Jurkat, Clone E6-1 (cell line): ENCODE measurements at regions not wholly inside any gene's neighbourhood (a gene's known extent, or its start where the extent isn't known, plus 50 kb on each side); places are given as distances from the start of the nearest gene placed in this dataset.
"Not testable (repeated sequence)": the region's sequence is repeated elsewhere in the genome, so short reads cannot be mapped to it uniquely, and the experiment has no call there.

Experiments used
- DNase-seq: peaks from one replicate; pipeline ENCODE4 v3.0.0-alpha.2; 2011; ENCODE audit warnings: low read depth, low spot score
- H3K4me3 ChIP-seq: 2 replicates; pipeline ENCODE4 v1.5.1; 2011; ENCODE audit warnings: mild to moderate bottlenecking, low read length, control low read depth, moderate library complexity

DNA sequence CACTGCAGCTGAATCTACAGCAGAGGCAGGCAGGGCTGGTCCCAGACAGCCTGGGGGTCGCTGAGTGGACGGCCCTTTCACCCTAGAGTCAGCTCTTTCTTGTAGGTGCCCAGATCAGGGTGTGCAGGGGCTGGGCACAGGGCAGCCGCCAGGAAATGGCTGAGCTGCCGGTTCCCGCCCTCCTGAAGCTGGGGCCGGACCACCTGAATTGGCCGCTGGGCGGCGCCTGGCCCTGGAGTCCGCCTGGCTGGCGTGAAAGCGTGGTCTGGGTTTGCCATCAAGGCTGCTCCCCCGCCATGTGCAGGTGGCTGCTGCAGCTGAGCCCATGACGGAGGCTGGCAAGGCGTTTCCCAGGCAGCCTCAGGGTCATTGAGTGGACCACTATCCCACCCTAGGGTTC, 85.7 kb downstream of the POTEM start:
- DNase-seq, H3K4me3 ChIP-seq: not testable (repeated sequence)

DNA sequence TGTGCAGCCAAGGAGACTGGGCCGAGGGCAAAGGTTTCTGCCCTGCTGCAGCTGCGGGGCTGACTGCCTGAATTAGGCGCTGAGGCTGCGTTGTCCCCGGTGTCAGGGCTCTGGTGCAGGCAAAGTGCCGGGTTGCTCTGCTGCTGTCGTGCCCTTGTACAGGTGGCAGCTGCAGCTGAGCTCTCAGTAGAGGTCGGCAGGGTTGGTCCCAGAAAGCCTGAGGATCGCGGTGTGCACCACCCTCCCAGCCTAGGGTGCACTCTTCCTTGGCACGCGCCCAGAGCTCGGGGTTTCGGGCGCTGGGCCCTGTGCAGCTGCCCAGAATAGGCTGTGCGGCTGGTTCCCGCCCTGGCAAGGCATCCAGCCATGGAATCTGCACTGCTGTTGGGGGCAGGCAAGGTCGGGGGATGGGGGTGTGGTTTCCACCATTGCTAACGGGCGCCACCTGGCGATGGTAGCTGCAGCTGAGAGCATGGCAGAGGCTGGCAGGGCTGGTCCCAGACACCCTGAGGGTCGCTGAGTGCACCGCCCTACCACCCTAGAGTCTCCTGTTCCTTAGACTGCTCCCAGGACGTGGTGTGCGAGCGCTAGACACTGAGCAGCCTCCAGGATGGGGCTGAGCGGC, 86.3 kb downstream of the POTEM start:
- H3K4me3 ChIP-seq, DNase-seq: not testable (repeated sequence)

DNA sequence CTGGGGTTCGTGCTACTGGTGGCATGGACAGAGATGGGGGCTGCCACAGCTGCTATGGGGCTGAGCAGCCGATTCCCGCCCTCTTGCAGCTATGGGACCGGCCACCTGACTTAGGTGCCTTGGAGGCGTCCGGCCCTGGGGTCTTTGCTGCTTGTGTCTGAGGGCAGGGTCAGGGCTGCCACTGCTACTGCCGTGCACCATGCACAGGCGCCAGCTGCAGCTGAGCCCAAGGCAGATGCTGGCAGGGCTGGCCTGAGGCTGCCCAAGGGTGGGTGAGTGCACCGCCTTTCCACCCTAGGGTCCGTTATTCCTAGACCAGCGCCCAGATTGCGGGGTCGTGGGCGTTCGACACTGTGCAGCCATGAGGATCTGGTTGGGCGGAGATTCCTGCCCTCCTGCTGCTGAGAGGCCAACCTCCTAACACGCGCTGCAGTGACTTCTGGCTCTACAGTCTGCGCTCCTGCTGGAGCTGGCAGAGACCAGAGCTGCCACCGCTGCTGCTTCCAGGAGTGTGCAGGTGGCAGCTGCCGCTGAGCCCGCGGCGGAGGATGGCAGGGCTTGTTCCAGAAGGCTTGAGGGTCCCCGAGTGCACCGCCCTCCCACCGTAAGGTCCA, 87.0 kb downstream of the POTEM start:
- not testable (repeated sequence) for H3K4me3 ChIP-seq, DNase-seq

DNA sequence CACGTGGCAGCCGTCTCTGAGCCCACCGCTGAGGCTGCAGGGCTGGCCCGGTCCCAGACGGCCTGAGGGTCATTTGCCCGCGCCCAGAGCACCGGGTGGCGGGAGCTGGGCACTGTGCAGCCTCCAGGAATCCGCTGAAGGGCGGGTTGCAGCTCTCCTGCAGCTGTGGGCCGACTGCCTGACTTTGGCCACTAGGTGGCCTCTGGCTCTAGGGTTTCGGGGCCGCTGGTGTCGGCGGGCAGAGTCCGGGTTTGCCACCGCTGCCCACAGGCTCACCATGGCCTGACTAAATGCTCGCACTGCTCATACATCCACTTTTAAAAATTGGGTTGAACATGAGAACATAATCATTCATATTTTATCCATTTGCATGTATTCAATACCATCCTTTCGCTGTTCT, 87.7 kb downstream of the POTEM start:
- not testable (repeated sequence) for DNase-seq, H3K4me3 ChIP-seq

DNA sequence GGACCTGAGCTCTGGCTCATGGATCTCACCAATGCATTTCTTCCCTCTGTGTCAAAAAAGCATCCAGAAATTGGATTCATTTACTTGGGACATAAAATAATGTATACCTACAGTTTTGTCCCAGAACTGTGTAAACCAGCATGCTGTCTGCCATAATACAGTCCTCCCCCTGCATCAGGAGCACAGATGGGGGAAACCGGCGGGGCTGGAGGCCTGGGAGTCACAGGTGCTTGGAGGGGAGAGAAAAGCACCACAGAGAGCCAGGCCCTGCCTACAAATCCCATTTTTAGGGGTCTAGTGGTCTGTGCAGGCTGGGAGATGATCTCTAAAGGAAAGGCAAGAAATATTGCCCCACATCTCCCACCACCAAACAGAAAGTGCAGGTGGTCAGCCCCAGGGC, 91.8 kb downstream of the POTEM start:
- not testable (repeated sequence) for DNase-seq, H3K4me3 ChIP-seq

DNA sequence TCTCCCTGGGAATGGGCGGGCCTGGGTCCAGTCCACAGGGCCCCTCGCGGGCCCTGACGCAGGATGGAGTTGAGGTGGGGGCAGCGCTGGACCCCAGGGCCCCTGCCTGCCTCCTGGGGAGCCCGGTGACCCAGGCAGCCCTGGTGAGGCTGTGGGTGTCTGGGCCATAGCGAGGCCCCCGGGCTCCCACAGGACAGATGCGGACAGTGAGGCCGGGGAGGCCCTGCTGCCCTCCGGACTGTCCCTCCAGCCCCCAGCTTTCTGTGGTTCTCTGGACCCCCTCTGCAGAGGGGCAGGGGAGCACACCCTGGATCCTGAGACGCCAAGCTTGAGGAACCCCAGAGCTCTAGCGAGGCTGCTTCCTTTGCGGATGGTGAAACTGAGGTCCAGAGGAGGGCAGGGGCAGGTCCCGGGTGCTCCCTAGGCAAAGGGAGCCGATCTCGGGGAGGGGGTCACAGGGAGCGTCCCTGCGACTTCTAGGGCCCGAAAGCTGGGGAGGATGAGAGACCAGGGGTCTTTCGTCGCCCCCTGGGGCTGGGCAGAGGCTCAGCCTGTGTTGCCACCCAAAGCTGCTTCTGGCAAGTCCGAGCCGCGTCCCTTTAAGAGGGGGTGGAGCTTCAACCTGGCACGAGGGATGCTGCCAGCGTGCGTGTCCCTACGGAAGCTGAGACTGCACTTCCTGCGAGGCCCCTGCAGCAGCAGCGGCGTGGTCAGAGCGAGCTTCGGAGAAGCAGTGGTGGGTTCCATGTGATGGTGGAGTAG, 94.6 kb downstream of the POTEM start:
- not testable (repeated sequence) for DNase-seq, H3K4me3 ChIP-seq

DNA sequence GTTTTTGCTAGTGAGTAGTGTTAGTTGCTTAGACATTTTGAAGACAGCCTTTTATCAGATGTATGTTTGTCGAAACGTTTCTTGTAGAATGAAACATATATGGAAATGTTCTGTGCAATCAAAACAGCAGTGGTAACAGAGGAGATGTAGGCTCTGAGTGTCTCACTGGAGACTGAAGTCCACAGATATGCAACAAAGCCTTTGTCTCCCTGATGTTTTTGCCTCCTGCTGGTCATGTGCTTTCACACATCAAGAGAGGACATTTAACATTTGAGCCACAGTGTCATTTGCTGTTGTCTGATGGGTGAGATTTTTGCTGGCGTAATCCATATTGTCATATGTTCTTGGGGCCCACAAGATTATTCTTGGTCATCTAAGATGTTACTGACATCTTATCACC, 101.7 kb downstream of the POTEM start:
- not testable (repeated sequence) for H3K4me3 ChIP-seq, DNase-seq

DNA sequence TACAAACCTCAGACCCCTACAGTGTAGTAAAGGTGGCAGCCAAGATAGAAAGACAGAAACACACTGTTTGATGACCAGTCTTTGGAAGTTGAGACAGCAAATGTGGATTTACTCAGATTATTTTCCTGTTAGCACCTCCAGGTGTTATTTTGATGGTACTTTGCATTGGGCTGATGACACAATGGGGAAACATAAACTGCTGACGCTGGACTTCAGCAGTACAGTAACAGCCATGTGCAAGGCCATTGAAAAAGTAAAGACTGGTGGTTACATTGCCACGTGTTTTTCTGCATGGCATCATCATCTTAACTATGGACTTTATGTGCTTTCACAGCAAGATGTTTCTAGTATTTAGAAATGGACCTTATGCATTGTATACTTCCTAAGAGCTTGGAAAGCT, 105.3 kb downstream of the POTEM start:
- not testable (repeated sequence) for DNase-seq, H3K4me3 ChIP-seq

DNA sequence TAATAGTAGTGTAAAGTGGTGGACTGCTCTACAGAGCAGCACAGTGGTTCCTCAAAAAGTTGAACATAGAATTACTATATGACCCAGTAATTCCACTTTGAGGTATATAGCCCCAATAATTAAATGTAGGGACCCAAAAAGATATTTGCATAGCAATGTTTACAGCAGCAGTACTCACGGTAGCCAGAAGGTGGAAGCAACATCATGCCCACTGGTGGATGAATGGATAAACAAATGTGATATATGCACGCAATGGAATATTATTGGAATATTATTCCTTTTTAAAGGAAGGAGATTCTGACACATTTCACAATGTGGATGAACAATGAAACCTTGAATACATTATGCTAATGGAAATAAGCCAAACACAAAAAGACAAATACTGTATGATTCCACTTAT, 121.4 kb downstream of the POTEM start:
- DNase-seq: peak; percentile 1
- not testable (repeated sequence) for H3K4me3 ChIP-seq

DNA sequence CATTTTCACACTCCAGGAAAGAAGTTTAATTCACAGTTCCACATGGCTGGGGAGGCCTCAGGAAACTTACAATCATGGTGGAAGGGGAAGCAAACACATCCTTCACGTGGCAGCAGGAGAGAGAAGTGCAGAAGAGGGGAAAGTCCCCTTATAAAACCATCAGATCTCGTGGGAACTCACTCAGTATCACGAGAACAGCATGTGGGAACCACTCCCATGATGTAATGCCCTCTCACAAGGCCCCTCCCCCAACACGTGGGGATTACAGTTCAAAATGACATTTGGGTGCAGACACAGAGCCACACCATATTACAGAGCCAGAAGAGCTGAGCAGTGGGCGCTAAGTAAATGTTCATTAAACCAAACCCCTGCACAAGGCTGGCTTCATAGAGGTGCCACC, 126.0 kb downstream of the POTEM start:
- H3K4me3 ChIP-seq, DNase-seq: not testable (repeated sequence)

DNA sequence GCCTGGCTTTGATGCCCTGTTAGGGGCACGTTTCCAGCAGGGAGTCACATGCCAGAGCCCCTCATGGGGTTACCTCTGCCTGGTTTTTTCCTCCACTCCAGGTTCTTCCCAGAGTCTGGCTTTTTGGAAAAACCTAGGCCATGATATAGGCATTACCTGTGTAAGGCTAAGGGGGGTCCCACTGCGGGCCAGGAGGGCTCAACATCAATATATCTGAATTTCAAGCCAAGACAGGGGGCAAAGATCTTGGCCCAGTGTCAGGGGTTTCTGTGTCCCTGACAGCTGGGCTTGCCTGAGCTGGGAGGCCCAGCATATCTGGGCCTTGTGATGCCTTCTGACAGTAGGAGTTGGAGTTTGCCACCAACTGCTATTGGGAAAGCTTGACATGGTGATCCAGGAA, 127.5 kb downstream of the POTEM start:
- H3K4me3 ChIP-seq, DNase-seq: not testable (repeated sequence)

DNA sequence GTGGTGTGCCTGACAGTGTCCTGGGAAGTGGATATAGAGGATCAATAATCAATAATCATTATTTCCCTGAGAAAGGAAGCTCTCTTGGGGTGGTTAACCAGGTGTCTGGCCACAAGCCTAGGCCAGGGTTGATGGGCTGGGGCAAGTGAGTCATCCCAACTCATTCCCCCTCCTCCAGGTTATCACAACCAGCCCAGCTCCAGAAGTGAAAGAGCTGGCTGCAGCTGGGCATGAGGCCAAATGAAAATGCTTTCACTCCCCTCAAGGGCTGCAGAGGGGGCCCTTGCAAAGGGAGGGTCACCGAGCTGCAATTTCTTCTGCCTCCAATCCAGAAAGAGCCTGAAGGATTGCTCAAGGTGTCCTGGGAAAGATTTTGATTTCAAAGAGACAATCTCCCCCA, 127.9 kb downstream of the POTEM start:
- not testable (repeated sequence) for H3K4me3 ChIP-seq, DNase-seq

DNA sequence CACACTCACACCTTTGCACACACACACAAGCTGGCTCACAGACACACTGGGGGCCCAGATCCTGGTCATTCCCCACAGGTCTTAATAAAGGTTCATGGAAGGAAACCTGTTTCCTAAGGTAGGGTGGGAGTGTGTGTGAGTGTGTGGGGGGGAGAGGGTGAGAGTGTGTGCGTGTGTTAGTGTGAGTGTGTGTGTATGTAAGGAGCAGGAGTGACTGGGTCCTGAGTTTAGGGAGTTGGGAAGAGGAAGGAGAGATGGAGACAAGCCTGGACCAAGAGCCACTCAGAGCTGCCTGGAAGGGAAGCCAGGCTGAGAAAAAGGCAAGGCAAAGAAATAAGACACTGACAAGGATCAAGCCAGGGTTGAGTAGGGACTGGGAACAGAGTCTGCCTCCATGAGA, 129.2 kb downstream of the POTEM start:
- H3K4me3 ChIP-seq, DNase-seq: not testable (repeated sequence)

DNA sequence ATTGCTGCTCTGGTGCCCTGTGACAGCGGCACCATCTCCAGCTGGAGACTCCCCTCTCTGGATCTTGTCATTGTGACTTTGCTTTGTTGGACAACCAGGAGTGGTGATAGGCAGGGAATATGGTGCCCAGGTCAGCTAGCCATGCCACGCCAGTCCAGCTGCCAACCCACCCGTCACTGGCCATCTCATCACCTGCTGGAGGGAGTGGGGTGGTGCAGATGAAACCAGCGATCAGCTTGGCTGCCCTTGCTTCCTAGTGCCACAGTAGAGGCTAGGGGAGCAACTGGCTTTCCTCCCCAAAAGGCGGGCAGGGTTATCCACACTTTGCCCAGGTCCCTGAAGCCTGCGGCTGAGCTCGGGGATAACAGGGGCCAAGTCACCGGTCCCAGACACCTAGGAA, 129.6 kb downstream of the POTEM start:
- DNase-seq, H3K4me3 ChIP-seq: not testable (repeated sequence)

DNA sequence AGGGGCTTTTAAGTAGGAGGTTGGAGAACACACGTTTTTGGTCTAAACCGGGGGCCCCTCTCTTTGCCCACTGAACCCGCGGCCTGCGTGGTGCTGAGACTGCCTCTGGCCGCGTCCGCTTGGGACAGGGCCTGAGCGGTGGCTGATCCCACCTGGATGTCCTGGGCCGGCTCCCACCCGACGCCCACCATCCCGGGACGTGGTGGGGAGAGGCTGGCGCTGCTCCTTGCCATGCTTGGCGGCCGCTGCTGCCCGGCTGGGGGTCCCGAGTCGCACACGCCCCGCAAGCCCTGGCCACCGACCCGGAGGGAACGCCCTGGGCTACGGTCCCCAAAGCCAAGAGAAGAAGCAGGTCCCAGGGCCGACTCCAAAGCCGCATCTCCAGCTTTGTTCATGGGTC, 130.1 kb downstream of the POTEM start:
- DNase-seq, H3K4me3 ChIP-seq: not testable (repeated sequence)

DNA sequence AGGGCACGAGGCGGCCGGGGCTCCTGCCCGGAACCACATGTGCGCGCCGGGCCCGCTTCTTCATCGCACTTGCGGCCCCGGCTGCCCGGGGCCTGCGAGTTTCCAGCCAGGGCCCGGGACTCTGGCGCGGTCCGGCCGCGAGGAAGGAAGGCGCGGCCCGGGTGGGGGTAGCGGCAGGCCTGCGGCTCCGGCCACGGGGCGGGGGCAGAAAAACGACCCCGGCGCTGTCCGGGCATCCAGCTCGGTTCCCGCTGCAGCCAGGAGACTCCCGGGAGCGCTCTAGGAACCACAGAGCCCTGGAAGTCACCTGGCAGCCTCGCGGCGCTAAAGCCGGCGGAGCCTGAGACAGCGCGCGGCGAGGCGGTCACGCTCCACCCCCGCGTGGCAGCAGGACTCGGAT, 130.5 kb downstream of the POTEM start:
- DNase-seq: not testable (repeated sequence)

DNA sequence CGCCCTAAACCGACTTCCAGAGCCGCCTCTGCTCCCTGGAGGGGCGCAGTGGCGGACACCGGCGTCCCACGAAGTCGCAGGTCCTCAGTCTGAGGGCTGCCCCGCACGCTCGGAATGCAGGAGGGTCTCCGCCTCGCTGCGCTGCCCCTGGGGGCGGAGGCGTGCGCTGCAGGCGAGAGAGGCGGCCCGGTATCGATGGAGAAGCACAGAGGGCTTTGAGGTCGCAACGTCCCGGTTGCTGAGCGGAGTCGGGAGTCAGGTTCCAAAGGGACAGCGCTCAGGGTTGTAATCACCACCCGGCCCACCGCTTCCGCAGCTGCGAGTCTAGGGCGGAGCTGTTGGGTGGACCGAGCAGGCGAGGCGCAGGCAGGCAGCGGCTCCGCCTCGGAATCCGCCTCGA, 131.0 kb downstream of the POTEM start:
- H3K4me3 ChIP-seq, DNase-seq: not testable (repeated sequence)

More for the DNA sequence above, 130.5 kb downstream of the POTEM start:
- H3K4me3 ChIP-seq: not testable (repeated sequence)

DNA sequence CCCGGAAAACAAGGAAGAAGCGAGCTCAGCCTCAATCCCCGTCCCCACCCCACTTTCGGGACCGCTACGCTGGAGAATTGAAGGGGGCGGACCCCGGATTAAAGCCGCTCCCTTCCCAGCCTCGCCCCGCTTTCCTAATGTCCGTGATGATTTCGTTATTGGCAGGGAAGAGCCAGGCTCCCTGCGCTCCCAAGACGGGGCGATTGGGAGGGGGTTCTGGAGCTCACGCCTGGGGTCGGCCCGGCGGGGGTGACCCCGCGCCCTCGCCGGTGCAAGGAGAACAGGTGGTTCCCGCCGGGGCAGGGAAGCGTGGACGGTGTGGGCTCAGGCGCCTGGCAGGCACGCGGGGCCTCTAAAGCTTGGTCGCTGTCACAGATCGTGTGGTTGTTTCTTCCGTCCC, 131.5 kb downstream of the POTEM start:
- not testable (repeated sequence) for DNase-seq, H3K4me3 ChIP-seq

DNA sequence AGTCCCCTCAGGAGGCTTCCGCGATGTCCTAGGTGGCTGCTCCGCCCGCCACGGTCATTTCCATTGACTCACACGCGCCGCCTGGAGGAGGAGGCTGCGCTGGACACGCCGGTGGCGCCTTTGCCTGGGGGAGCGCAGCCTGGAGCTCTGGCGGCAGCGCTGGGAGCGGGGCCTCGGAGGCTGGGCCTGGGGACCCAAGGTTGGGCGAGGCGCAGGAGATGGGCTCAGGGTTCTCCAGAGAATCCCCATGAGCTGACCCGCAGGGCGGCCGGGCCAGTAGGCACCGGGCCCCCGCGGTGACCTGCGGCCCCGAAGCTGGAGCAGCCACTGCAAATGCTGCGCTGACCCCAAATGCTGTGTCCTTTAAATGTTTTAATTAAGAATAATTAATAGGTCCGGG, 132.1 kb downstream of the POTEM start:
- DNase-seq, H3K4me3 ChIP-seq: not testable (repeated sequence)

DNA sequence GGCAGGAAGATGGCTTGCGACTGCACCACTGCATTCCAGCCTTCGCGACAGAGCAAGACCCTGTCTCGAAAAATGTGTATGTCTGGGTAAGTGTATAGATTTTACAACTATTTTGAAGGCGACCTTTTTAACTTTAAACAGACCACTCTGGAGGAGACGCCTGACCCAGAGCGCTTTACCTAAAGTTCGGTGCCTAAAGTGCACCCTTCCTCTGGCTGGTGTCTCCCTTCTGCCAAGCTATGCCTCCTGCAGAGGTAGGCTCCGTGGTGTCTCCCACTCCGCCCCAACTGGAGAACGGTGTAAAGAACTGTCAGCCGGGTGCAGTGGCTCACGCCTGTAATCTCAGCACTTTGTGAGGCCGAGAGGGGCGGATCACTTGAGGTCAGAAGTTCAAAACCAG, 132.7 kb downstream of the POTEM start:
- DNase-seq, H3K4me3 ChIP-seq: not testable (repeated sequence)
